DND-41 (cell line): ENCODE measurements at regions not wholly inside any gene's neighbourhood (a gene's known extent, or its start where the extent isn't known, plus 50 kb on each side); places are given as distances from the start of the nearest gene placed in this dataset.

Experiments
- ATAC-seq: fragments of 200-7000 bp; cut with Tn5 transposase; 3 replicates; pipeline ENCODE4 v1.9.1; 2021; ENCODE audit warnings: low read depth; ENCODE audit not compliant: insufficient read depth
- DNase-seq: peaks from one replicate; pipeline ENCODE4 v3.0.0-alpha.2; 2020
- H2AFZ ChIP-seq: 2 replicates; pipeline ENCODE4 v1.6.0; 2012; ENCODE audit warnings: low read depth, low read length
- H3K27ac ChIP-seq: 2 replicates; pipeline ENCODE4 v1.5.1; 2012; ENCODE audit warnings: low read length, inconsistent platforms
- H3K27me3 ChIP-seq: fragments of 200-600 bp; sonication (generic); 2 replicates; pipeline ENCODE4 v1.6.0; 2012; ENCODE audit warnings: low read length, mild to moderate bottlenecking, inconsistent platforms; ENCODE audit not compliant: insufficient read depth, poor library complexity
- H3K36me3 ChIP-seq: 2 replicates; pipeline ENCODE4 v1.5.1; 2012; ENCODE audit warnings: low read length, inconsistent platforms; ENCODE audit not compliant: insufficient read depth
- H3K4me1 ChIP-seq: 2 replicates; pipeline ENCODE4 v1.5.1; 2012; ENCODE audit warnings: mild to moderate bottlenecking, low read length; ENCODE audit not compliant: insufficient read depth
- H3K4me2 ChIP-seq: 2 replicates; pipeline ENCODE4 v1.6.0; 2012; ENCODE audit warnings: mild to moderate bottlenecking, moderate library complexity, low read length, inconsistent platforms; ENCODE audit not compliant: insufficient read depth
- H3K4me3 ChIP-seq, 2 experiments: fragments of 200-600 bp in 1 of 2; shearing (Covaris generic) in 1 of 2; 2 replicates each; pipeline ENCODE4 v1.5.1; 2012 to 2016; ENCODE audit warnings: inconsistent platforms in 2 of 2, low read length in 2 of 2, mild to moderate bottlenecking in 2 of 2, low read depth in 1 of 2, moderate library complexity in 1 of 2
- H3K79me2 ChIP-seq: 2 replicates; pipeline ENCODE4 v1.6.0; 2012; ENCODE audit warnings: low read length, inconsistent platforms; ENCODE audit not compliant: insufficient read depth
- H3K9ac ChIP-seq: 2 replicates; pipeline ENCODE4 v1.6.0; 2012; ENCODE audit warnings: low read depth, mild to moderate bottlenecking, inconsistent platforms, low read length, moderate library complexity
- H3K9me3 ChIP-seq: 2 replicates; pipeline ENCODE4 v1.5.1; 2012; ENCODE audit warnings: low read length, moderate library complexity, mild to moderate bottlenecking, inconsistent platforms; ENCODE audit not compliant: insufficient read depth, severe bottlenecking
- H4K20me1 ChIP-seq: 2 replicates; pipeline ENCODE4 v1.6.0; 2012; ENCODE audit warnings: low read length; ENCODE audit not compliant: insufficient read depth
- CTCF ChIP-seq: IDR thresholded peaks from 2 replicates; pipeline ENCODE4 v1.5.1; 2012; ENCODE audit warnings: borderline replicate concordance, low read length, moderate library complexity, mild to moderate bottlenecking; ENCODE audit not compliant: poor library complexity, severe bottlenecking; ENCODE audit errors: extremely low read depth
- EZH2 ChIP-seq: IDR thresholded peaks from 3 replicates; pipeline ENCODE4 v1.6.1; 2012; ENCODE audit warnings: borderline replicate concordance, low read depth, mild to moderate bottlenecking, moderate library complexity, low read length, inconsistent platforms; ENCODE audit not compliant: severe bottlenecking

GRCh38 chr14:96956464-96957239 is 159.5 kb downstream of the VRK1 start:
- no peak for ATAC-seq
- Histone ChIP-seq H3K4me2 (no peak overlapping the region), H3K4me3 (no peak overlapping the region), H4K20me1 (no peaks in the 10 kb centered on the region), H3K79me2 (no peaks in the 10 kb centered on the region), H3K9me3 (peaks cover 3% of the 10 kb centered on the region), H3K36me3 (peaks cover 13% of the 10 kb centered on the region; the same call in 1 of the 2 replicates), H2AFZ (no peak overlapping the region), H3K27me3 (no peaks in the 10 kb centered on the region), H3K9ac (no peak overlapping the region), H3K27ac (no peak overlapping the region), H3K4me1 (no peaks in the 10 kb centered on the region)
- TF ChIP-seq EZH2: no peak
- TF ChIP-seq CTCF: no peak
- DNase-seq: no peak

GRCh38 chr14:96958057-96958456 is 160.9 kb downstream of the VRK1 start:
- H3K9ac ChIP-seq: no peak overlapping the region
- H3K79me2 ChIP-seq: no peaks in the 10 kb centered on the region
- peaks cover 3% of the 10 kb centered on the region for H3K9me3 ChIP-seq
- no peak for TF ChIP-seq CTCF
- TF ChIP-seq EZH2: no peak
- H2AFZ ChIP-seq: no peak overlapping the region
- ATAC-seq (no peak), DNase-seq (no peak)
- peaks cover 13% of the 10 kb centered on the region for H3K4me1 ChIP-seq
- no peaks in the 10 kb centered on the region for H4K20me1 ChIP-seq
- no peak overlapping the region for H3K4me3 ChIP-seq
- H3K4me2 ChIP-seq: no peak overlapping the region
- peaks cover 13% of the 10 kb centered on the region; the same call in 1 of the 2 replicates for H3K36me3 ChIP-seq
- no peak overlapping the region for H3K27ac ChIP-seq
- H3K27me3 ChIP-seq: no peaks in the 10 kb centered on the region

GRCh38 chr14:96959992-96960391 is 162.8 kb downstream of the VRK1 start:
- Histone ChIP-seq H3K4me2 (no peak overlapping the region), H3K27ac (no peak overlapping the region), H3K4me1 (peaks cover 13% of the 10 kb centered on the region), H3K36me3 (peaks cover 7% of the 10 kb centered on the region; the same call in 1 of the 2 replicates), H3K9me3 (peaks cover 3% of the 10 kb centered on the region), H4K20me1 (no peaks in the 10 kb centered on the region), H2AFZ (no peak overlapping the region), H3K4me3 (no peak overlapping the region), H3K27me3 (no peaks in the 10 kb centered on the region), H3K79me2 (no peaks in the 10 kb centered on the region), H3K9ac (no peak overlapping the region)
- DNase-seq: no peak
- ATAC-seq: no peak
- TF ChIP-seq EZH2 (no peak), CTCF (no peak)
